Stomach (tissue), 4 donors: ENCODE measurements at regions not wholly inside any gene's neighbourhood (a gene's known extent, or its start where the extent isn't known, plus 50 kb on each side); places are given as distances from the start of the nearest gene placed in this dataset.

Experiments
- EP300 ChIP-seq: sonication (generic); formaldehyde crosslinking; IDR thresholded peaks from one replicate; pipeline ENCODE4 v1.6.1; 2017; ENCODE audit warnings: antibody characterized with exemption
- POLR2A ChIP-seq, 4 donors: fragments of 450-650 bp; IDR thresholded peaks; one replicate each; pipeline ENCODE4 v1.6.1; 2016; ENCODE audit warnings: antibody characterized with exemption in 4 of 4, control low read depth in 2 of 4, mild to moderate bottlenecking in 1 of 4, moderate library complexity in 1 of 4
- TF ChIP-seq, protein P1 (sequence below), 7 experiments: fragments of 450-650 bp in 4 of 7; fragments of 200-600 bp in 3 of 7; sonication (generic) in 3 of 7; IDR thresholded peaks; one replicate each; pipeline ENCODE4 v1.5.1; 2016 to 2019; ENCODE audit warnings: antibody characterized with exemption in 7 of 7, control low read depth in 2 of 7, mild to moderate bottlenecking in 1 of 7

GRCh38 chr2:152894051-152894450 lies 175.6 kb downstream of the ARL6IP6 start:
- TF ChIP-seq, protein P1, sequence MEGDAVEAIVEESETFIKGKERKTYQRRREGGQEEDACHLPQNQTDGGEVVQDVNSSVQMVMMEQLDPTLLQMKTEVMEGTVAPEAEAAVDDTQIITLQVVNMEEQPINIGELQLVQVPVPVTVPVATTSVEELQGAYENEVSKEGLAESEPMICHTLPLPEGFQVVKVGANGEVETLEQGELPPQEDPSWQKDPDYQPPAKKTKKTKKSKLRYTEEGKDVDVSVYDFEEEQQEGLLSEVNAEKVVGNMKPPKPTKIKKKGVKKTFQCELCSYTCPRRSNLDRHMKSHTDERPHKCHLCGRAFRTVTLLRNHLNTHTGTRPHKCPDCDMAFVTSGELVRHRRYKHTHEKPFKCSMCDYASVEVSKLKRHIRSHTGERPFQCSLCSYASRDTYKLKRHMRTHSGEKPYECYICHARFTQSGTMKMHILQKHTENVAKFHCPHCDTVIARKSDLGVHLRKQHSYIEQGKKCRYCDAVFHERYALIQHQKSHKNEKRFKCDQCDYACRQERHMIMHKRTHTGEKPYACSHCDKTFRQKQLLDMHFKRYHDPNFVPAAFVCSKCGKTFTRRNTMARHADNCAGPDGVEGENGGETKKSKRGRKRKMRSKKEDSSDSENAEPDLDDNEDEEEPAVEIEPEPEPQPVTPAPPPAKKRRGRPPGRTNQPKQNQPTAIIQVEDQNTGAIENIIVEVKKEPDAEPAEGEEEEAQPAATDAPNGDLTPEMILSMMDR (IDR thresholded peaks at IDR 0.05): no peak
- no peak for TF ChIP-seq EP300
- TF ChIP-seq POLR2A (IDR thresholded peaks at IDR 0.05): no peak
